Cerebellar cortex (tissue), 1 donor: ENCODE measurements at regions not wholly inside any gene's neighbourhood (a gene's known extent, or its start where the extent isn't known, plus 50 kb on each side); places are given as distances from the start of the nearest gene placed in this dataset.
"Not testable (repeated sequence)": the region's sequence is repeated elsewhere in the genome, so short reads cannot be mapped to it uniquely, and the experiment has no call there.

Experiments
- DNase-seq: peaks from one replicate; pipeline ENCODE4 v3.0.0-alpha.2; 2015; ENCODE audit warnings: low spot score

DNA sequence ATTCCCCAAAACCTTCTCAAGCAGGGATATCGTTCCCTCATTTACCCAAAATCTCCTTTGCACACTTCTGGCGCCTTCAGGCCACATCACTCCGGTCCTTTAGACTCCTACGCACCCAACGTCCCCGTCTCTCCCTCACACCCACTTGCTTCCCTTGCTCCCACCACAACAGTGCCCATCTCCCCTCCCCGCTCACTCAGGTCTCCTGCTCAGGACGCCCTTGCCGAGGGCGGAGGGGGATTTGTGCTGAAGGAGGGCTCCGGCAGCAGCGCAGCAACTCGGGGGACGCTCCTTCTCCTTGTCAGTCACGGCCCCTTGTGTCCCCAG is 71.6 kb downstream of the PCMTD2 start:
- DNase-seq = not testable (repeated sequence)

GRCh38 chr20:64327550-64328317 is 72.2 kb downstream of the PCMTD2 start:
- DNase-seq = peak; percentile 74

GRCh38 chr20:64328595-64329250 is 73.2 kb downstream of the PCMTD2 start:
- DNase-seq = peak; percentile 35

DNA sequence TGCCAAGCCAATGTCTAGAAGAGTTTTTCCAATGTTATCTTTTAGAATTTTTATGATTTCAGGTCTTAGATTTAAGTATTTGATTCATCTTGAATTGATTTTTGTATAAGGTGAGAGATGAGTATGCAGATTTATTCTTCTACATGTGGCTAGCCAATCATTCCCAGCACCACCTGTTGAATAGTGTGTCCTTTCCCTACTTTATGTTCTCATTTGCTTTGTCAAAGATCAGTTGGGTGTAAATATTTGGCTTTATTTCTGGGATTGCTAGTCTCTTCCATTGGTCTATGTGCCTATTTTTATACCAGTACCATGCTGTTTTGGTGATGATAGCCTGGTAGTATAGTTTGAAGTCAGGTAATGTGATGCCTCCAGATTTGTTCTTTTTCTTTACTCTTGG is 77.1 kb downstream of the PCMTD2 start:
- DNase-seq = not testable (repeated sequence)
